Muscle of leg (tissue), 3 donors: ENCODE measurements at regions not wholly inside any gene's neighbourhood (a gene's known extent, or its start where the extent isn't known, plus 50 kb on each side); places are given as distances from the start of the nearest gene placed in this dataset.

Source experiments
- DNase-seq: peaks from one replicate; pipeline ENCODE4 v3.0.0; 2013
- H3K27ac ChIP-seq: one replicate; pipeline ENCODE4 v1.5.1; 2013; ENCODE audit warnings: mild to moderate bottlenecking, low read length, control low read depth
- H3K27me3 ChIP-seq: one replicate; pipeline ENCODE4 v1.6.1; 2013; ENCODE audit warnings: low read length; ENCODE audit not compliant: control insufficient read depth, insufficient read depth
- H3K36me3 ChIP-seq: one replicate; pipeline ENCODE4 v1.6.1; 2013; ENCODE audit warnings: low read length; ENCODE audit not compliant: control insufficient read depth, insufficient read depth
- H3K4me1 ChIP-seq: one replicate; pipeline ENCODE4 v1.6.1; 2013; ENCODE audit warnings: low read length; ENCODE audit not compliant: control insufficient read depth, insufficient read depth
- H3K4me3 ChIP-seq: one replicate; pipeline ENCODE4 v1.5.1; 2013; ENCODE audit warnings: low read length, control low read depth
- H3K9me3 ChIP-seq: replicated peaks from 2 replicates; pipeline ENCODE4 v1.6.1; 2013; ENCODE audit warnings: low read depth, low read length; ENCODE audit not compliant: control insufficient read depth
- whole genome bisulfite sequencing: methylation state at CpG from one replicate; pipeline ENCODE4 v1.1.5; 2013; ENCODE audit warnings: missing lambda C conversion rate; ENCODE audit not compliant: insufficient coverage; 5-methylcytosine and 5-hydroxymethylcytosine counted together

DNA sequence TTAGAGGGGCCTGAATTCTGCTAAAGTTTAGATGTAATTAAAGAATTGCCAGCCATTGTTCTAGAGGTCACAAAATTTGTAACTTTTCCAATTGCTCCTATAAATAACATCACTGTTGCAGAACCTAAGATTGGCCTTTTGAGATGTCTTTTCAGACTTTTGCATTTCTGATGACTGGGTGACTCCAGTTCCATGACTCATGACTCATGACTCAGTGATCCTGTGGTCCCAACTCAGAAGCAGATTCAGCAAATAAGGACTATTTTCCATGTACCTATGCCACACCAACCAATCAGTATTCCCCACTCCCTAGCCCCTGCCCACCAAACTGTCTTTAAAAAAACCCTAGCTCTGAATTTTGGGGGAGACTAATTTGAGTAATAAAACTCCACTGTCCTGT is 740.9 kb downstream of the CDH8 start:
- no peak for DNase-seq
- no peak overlapping the region for H3K27ac ChIP-seq
- no peaks in the 10 kb centered on the region for H3K9me3 ChIP-seq
- no peaks in the 10 kb centered on the region for H3K36me3 ChIP-seq
- H3K27me3 ChIP-seq, result no peaks in the 10 kb centered on the region
- no peaks in the 10 kb centered on the region for H3K4me1 ChIP-seq
- no peak overlapping the region for H3K4me3 ChIP-seq

DNA sequence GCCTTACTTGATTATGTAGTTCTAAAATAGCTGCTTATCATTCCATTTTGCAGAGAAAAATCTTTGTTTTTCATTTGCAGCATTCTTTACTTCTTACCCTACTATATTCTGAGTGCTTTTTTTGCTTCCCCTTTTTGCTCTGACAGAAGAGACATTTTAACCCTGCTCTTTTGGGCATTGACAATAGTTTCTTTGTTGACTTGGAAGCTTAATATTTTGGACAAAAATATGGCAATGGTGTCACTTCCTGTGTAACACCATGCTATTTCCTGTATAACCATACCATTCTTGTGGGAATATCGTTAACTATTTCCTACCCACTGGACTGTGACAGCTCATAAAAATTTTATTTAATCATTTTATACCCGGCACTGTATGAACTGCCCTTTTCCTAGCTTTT is 747.1 kb downstream of the CDH8 start:
- H3K27ac ChIP-seq, result no peak overlapping the region
- DNase-seq, result no peak
- no peak overlapping the region for H3K4me3 ChIP-seq
- no peaks in the 10 kb centered on the region for H3K9me3 ChIP-seq
- no peaks in the 10 kb centered on the region for H3K4me1 ChIP-seq
- no peaks in the 10 kb centered on the region for H3K27me3 ChIP-seq
- WGBS, result no CpG with 5 or more reads among the region's 2 CpGs
- H3K36me3 ChIP-seq, result no peaks in the 10 kb centered on the region

DNA sequence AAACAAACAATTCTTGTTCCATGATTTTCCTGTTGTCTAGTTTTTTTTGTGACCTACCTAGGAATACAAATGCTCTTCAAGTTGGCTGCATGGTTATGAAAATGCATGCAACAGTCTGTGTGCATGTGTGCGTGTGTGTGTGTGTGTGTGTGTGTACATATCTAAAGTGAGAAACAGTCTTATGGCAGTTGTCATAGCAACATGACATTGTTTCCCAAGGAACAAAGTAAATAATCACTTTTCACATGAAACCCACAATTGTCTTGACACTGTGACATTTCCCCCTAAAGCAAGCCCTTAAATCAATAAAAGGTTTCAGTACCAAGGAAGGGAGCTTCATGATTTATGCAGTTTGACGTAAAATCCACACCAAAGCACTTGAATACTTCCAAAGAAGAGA is 758.4 kb downstream of the CDH8 start:
- H3K27me3 ChIP-seq, result no peaks in the 10 kb centered on the region
- no peaks in the 10 kb centered on the region for H3K9me3 ChIP-seq
- H3K4me3 ChIP-seq, result no peak overlapping the region
- no peak for DNase-seq
- H3K27ac ChIP-seq, result no peak overlapping the region
- WGBS, result no CpG with 5 or more reads among the region's 2 CpGs
- no peaks in the 10 kb centered on the region for H3K36me3 ChIP-seq
- no peaks in the 10 kb centered on the region for H3K4me1 ChIP-seq

DNA sequence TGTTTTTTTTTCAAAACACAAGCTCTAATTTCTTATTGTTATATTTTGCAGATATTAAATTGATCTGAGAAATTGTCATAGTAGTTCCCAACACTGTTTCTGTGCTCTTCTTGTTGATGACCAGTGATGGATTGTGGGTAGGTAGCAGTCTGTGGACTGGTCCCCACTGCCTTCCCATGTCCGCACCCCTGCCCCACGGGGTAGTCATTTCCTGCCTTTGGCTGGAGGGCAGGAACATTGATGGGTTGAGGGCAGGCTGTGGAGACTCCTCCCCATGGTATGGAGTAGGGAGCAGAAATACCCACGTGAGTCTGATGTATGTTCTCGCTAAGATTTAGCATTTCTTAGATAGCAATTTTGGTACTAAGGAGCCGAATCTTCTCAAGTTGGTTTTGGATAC is 762.0 kb downstream of the CDH8 start:
- no peaks in the 10 kb centered on the region for H3K36me3 ChIP-seq
- no peaks in the 10 kb centered on the region for H3K4me1 ChIP-seq
- H3K4me3 ChIP-seq, result no peak overlapping the region
- no peaks in the 10 kb centered on the region for H3K9me3 ChIP-seq
- 95% methylated on average over 2 of the region's 5 CpGs for WGBS
- H3K27ac ChIP-seq, result no peak overlapping the region
- DNase-seq, result no peak
- H3K27me3 ChIP-seq, result no peaks in the 10 kb centered on the region

DNA sequence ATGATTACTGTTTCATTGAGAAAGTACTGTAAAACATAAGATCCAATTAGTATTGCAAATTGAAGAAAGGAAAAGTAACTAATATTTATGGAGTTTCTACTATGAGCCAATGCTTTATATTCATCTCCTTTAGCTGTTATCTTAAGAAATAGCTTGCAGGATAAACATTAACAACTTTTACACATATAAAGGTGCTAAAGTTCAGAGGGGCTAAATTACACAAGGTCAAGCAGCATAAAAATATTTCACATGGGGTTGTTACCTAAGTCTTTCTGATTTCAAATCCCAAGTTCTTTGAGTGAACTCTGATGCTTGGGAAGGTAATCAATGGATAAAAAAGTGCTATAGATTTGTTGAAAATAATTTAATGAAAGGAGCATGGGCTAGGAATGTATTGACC is 765.5 kb downstream of the CDH8 start:
- Histone ChIP-seq H3K27me3 (no peaks in the 10 kb centered on the region), H3K36me3 (no peaks in the 10 kb centered on the region), H3K4me3 (no peak overlapping the region), H3K4me1 (no peaks in the 10 kb centered on the region), H3K27ac (no peak overlapping the region), H3K9me3 (no peaks in the 10 kb centered on the region)
- DNase-seq, result no peak

DNA sequence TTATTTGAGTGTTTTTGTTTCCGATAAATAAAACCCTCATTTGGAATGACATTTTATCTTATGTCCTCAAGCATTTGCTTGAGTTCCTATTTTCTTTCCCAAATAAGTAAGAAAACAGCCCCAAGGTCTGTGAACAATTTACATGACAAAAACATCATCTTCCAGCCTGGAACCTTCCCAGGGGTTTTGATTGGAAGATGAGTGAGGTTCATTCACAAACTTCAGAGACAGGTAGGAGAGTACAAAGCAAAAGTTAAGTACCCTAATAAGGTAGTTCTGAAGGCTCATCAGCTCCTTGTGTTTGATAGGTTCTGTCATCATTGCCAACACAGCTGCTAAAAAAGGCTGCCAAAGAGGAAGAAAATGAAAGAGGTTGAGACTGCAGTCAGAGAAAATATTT is 772.8 kb downstream of the CDH8 start:
- no peak overlapping the region for H3K27ac ChIP-seq
- no peaks in the 10 kb centered on the region for H3K27me3 ChIP-seq
- no CpG with 5 or more reads among the region's 1 CpG for WGBS
- no peaks in the 10 kb centered on the region for H3K9me3 ChIP-seq
- no peaks in the 10 kb centered on the region for H3K4me1 ChIP-seq
- DNase-seq, result peak; percentile 8
- no peaks in the 10 kb centered on the region for H3K36me3 ChIP-seq
- no peak overlapping the region for H3K4me3 ChIP-seq

DNA sequence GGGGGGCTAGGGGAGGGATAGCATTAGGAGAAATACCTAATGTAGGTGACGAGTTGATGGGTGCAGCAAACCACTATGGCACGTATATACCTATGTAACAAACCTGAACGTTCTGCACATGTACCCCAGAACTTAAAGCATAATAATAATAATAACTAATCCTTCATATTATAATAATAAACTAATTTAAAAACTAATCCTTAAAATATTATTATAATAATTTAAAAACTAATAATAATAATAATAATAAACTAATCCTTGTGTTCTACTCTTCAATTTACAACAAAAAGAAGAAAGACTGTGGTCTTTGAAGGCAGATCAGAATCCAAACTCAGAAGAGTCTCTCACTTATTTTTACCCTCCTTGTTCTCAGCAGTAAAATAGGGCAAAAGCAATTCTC is 774.9 kb downstream of the CDH8 start:
- no peak overlapping the region for H3K27ac ChIP-seq
- H3K27me3 ChIP-seq, result no peaks in the 10 kb centered on the region
- WGBS, result no CpG with 5 or more reads among the region's 3 CpGs
- no peaks in the 10 kb centered on the region for H3K9me3 ChIP-seq
- H3K36me3 ChIP-seq, result no peaks in the 10 kb centered on the region
- DNase-seq, result no peak
- H3K4me1 ChIP-seq, result no peaks in the 10 kb centered on the region
- no peak overlapping the region for H3K4me3 ChIP-seq

DNA sequence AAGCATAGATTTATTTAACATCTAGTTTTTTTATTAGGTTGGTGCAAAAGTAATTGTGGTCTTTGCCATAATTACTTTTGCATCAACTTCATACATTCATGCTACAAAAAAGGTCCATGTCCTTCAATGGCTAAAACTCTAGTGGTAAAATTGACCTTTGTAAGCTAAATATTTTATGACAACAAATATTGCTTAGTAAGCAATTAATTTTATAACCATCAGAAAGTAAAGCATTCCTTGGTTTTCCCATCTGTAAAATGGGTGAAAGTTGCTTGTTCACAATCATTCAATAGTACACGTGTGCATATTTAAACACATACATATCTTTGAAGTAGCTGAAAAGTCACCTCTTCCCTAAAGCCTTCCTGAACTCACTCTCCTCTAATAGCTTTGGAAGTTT is 789.6 kb downstream of the CDH8 start:
- Histone ChIP-seq H3K27ac (no peak overlapping the region), H3K36me3 (no peaks in the 10 kb centered on the region), H3K27me3 (no peaks in the 10 kb centered on the region), H3K9me3 (no peaks in the 10 kb centered on the region), H3K4me1 (no peaks in the 10 kb centered on the region), H3K4me3 (no peak overlapping the region)
- no peak for DNase-seq
- WGBS, result no CpG with 5 or more reads among the region's 1 CpG

DNA sequence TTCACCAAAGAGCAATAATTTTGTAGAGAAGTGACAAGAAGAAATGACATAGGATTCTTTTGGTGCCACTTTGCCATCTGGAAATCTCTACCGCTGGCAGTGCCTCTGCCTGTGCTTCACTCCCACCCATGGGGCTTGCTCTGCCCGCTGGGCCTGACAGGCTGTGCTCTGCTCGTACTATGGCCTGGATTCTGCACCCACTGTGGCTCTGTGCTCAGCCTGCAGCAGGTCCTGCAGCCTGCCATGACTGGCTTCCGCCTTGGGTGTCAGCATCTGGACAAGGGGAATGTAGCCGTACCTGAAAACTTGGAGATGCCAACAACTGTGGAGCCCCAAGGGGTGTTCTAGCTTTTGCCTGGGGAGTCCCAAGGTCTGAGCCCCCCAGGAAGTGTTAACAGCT is 792.3 kb downstream of the CDH8 start:
- no peak overlapping the region for H3K27ac ChIP-seq
- no peak for DNase-seq
- H3K36me3 ChIP-seq, result no peaks in the 10 kb centered on the region
- no peaks in the 10 kb centered on the region for H3K9me3 ChIP-seq
- no peaks in the 10 kb centered on the region for H3K4me1 ChIP-seq
- 92% methylated on average over 5 of the region's 5 CpGs for WGBS
- H3K27me3 ChIP-seq, result no peaks in the 10 kb centered on the region
- H3K4me3 ChIP-seq, result no peak overlapping the region

DNA sequence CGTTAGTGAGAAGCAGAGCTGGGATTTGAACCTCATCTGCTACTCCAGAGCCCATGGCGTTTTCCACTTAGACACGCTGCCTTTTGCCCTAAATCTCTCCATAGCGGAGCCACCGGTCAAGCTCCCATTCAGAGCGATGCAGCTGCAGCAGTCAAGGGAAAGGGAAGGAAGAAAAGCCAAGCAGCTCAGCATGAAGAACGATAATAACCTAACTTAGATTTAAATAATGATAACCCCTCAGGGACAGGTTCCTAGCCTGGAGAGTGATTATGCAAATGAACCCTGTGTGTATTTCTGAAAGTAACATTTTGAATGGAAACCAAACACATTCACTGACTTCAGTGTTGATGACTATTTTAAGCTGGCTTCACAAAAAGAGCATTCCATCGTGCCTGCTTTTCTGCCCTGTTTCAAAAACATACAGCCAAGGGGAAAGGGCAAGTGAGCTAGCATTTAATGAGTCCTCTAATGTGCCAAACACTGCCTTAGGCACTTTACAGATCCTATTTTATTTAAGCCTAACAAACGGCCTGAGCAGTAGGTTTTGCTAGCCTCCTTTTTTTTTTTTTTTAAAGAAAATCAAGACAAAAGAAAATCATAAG is 798.3 kb downstream of the CDH8 start:
- DNase-seq, result no peak
- WGBS, result 57% methylated on average over 1 of the region's 9 CpGs
- Histone ChIP-seq H3K4me1 (no peaks in the 10 kb centered on the region), H3K27me3 (no peaks in the 10 kb centered on the region), H3K4me3 (no peak overlapping the region), H3K36me3 (no peaks in the 10 kb centered on the region), H3K9me3 (no peaks in the 10 kb centered on the region), H3K27ac (no peak overlapping the region)

DNA sequence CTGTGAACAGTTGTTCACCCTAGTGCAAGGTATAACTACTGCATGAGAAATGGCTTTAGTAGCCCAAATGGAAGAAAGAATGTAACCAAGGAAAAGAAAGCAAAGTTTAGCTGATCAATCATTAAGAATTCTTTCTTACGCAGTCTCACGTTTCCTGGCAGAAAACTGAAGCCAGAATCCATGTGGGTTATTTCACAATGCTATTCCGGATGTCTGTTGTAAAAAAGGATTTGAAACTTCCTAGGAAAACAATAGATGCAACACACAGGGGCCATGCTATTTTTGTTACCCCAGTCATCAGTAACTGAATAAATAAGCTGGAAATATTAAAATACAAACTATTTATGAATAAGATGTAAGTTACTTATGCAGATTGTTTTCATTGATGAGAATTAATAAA is 802.5 kb downstream of the CDH8 start:
- DNase-seq, result peak; percentile 73
- H3K4me1 ChIP-seq, result no peaks in the 10 kb centered on the region
- H3K9me3 ChIP-seq, result no peaks in the 10 kb centered on the region
- no peak overlapping the region for H3K4me3 ChIP-seq
- no CpG with 5 or more reads among the region's 3 CpGs for WGBS
- H3K36me3 ChIP-seq, result no peaks in the 10 kb centered on the region
- peak overlapping the region; percentile 60 for H3K27ac ChIP-seq
- no peaks in the 10 kb centered on the region for H3K27me3 ChIP-seq
